Nephron (organoid): ENCODE measurements at regions not wholly inside any gene's neighbourhood (a gene's known extent, or its start where the extent isn't known, plus 50 kb on each side); places are given as distances from the start of the nearest gene placed in this dataset.
"Not testable (repeated sequence)": the region's sequence is repeated elsewhere in the genome, so short reads cannot be mapped to it uniquely, and the experiment has no call there.

ENCODE experiments used
- H3K27ac Mint-ChIP-seq, 3 experiments: 2 replicates each; pipeline ENCODE4 v1.8.0; 2020; ENCODE audit warnings: mixed read lengths in 3 of 3, mild to moderate bottlenecking in 2 of 3, moderate library complexity in 1 of 3
- H3K27me3 Mint-ChIP-seq: 2 replicates; pipeline ENCODE4 v1.8.0; 2021; ENCODE audit warnings: low read depth, mild to moderate bottlenecking, moderate library complexity, mixed read lengths
- H3K36me3 Mint-ChIP-seq: 2 replicates; pipeline ENCODE4 v1.8.0; 2020; ENCODE audit warnings: low read depth, mixed read lengths
- H3K4me1 Mint-ChIP-seq: 2 replicates; pipeline ENCODE4 v1.8.0; 2020; ENCODE audit warnings: mixed read lengths
- H3K4me3 Mint-ChIP-seq, 3 experiments: 2 replicates each; pipeline ENCODE4 v1.8.0; 2020; ENCODE audit warnings: mild to moderate bottlenecking in 3 of 3, mixed read lengths in 3 of 3, moderate library complexity in 2 of 3
- H3K9me3 Mint-ChIP-seq: 2 replicates; pipeline ENCODE4 v1.8.0; 2020; ENCODE audit warnings: mixed read lengths
- TF ChIP-seq, protein P1 (sequence below), 3 experiments: fragments of 200-600 bp; sonication (generic); IDR thresholded peaks; one replicate each; pipeline ENCODE4 v1.5.0; 2021; ENCODE audit warnings: antibody characterized with exemption in 3 of 3; ENCODE audit not compliant: unreplicated experiment in 3 of 3

DNA sequence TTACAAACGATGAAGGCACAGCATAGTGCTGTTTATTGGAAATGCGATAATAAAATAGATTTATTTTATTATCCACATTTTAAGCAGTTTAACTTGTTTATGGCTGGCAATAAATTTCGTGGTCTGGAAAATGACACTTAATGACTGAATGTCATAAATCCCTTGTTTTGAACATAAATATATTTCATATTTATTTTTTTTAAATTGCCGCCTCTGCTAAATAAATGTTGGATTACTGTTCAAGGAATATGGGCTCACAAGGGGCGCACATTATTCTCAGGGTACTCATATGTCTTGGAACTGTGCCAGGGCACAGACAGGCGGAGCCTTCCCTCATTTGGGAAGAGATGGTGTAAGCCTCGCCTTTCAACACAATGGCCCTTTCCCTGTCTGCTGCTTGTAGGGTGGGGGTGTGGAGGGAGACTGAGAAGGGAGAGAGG, 134.3 kb downstream of the PXDC1 start:
- Mint-ChIP-seq H3K4me3 (no peak overlapping the region), H3K9me3 (no peaks in the 10 kb centered on the region), H3K36me3 (peaks cover 3% of the 10 kb centered on the region), H3K4me1 (peaks cover 9% of the 10 kb centered on the region), H3K27ac (no peak overlapping the region), H3K27me3 (peaks cover 16% of the 10 kb centered on the region)
- TF ChIP-seq, protein P1, sequence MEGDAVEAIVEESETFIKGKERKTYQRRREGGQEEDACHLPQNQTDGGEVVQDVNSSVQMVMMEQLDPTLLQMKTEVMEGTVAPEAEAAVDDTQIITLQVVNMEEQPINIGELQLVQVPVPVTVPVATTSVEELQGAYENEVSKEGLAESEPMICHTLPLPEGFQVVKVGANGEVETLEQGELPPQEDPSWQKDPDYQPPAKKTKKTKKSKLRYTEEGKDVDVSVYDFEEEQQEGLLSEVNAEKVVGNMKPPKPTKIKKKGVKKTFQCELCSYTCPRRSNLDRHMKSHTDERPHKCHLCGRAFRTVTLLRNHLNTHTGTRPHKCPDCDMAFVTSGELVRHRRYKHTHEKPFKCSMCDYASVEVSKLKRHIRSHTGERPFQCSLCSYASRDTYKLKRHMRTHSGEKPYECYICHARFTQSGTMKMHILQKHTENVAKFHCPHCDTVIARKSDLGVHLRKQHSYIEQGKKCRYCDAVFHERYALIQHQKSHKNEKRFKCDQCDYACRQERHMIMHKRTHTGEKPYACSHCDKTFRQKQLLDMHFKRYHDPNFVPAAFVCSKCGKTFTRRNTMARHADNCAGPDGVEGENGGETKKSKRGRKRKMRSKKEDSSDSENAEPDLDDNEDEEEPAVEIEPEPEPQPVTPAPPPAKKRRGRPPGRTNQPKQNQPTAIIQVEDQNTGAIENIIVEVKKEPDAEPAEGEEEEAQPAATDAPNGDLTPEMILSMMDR (IDR thresholded peaks at IDR 0.05; ENCODE audit: unreplicated experiment in 3 of 3) = no peak

DNA sequence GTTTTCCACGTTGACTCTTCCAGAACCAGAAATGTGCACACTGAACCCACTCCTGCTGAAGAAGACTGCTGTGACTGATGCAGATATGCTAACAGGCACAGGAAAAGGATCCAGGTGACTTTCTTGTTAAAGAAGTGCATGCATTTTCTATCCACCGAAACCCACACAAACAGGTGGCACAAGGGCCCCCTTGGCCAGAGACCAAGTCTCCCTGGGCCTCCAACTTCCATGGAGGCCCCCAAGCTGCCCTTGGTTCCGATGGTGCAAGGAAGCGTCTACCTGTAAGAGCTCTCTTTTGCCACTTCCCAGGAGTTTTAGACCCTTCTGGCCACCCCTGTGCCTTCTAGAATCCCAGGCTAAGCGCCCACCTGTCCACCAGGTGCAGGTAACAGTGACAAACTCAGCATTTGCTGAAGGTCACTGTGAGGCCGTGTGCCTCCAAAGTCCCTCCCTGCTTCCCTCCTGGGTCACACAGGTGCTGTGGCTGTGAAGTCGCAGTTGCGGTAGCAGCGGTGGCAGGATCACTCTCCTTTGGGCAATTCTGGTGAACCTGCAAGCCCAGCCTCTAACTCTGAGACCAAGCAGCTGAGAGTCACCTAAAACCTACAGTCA, 134.8 kb downstream of the PXDC1 start:
- no peaks in the 10 kb centered on the region for H3K9me3 Mint-ChIP-seq
- peaks cover 13% of the 10 kb centered on the region for H3K4me1 Mint-ChIP-seq
- H3K27me3 Mint-ChIP-seq = peaks cover 20% of the 10 kb centered on the region
- TF ChIP-seq, protein P1 (IDR thresholded peaks at IDR 0.05; ENCODE audit: unreplicated experiment in 3 of 3) = no peak
- H3K36me3 Mint-ChIP-seq = peaks cover 3% of the 10 kb centered on the region
- H3K4me3 Mint-ChIP-seq = no peak overlapping the region
- H3K27ac Mint-ChIP-seq = no peak overlapping the region

DNA sequence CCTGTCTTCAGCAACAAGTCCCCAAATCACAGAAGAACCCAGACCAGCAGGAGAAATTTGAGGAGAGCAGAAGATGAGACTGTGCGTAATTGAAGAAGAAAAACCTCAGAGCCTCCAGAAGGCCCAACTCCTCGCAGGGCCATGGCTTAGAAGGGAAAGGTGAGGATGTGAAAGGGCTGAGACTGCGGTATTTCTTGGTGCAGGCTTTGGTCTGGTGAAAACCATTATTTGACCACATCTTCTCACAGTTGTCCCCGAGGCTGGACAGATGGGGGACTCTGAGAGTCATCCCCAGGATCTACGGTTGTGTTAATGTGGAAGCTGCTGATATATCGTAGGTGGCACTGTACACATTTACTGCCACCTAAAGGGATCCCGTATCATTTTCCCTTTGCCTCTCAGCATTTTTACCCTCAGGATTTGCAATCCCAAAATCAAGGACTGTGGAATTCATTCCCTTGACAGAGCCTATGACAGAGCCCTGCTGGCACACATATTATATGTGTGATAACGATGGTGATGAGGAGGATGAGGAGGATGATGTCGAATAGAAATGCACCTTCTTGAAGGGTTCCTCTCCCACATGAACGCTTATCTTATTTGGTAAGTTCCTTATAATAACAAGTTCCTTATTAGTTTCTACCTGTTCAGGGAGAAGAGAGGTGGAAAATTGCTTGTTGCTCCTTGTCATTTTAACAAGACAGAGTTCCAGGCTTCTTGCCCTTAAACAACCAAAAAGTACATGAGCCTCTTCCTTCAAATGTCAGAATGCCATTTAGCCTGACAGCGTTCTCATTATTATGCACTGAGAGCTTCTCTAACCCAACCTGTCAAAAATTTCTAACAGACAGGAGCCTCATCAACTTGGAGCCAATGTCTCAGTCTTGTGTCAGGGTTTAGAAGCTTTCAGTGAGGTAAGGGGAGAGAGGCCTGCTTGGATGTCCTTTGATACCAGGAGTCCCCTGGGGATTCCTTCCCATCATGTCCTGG, 135.8 kb downstream of the PXDC1 start:
- TF ChIP-seq, protein P1 (IDR thresholded peaks at IDR 0.05; ENCODE audit: unreplicated experiment in 3 of 3) = no peak
- Mint-ChIP-seq H3K4me1 (peaks cover 22% of the 10 kb centered on the region), H3K27me3 (peaks cover 25% of the 10 kb centered on the region), H3K9me3 (no peaks in the 10 kb centered on the region), H3K4me3 (no peak overlapping the region), H3K36me3 (no peaks in the 10 kb centered on the region), H3K27ac (no peak overlapping the region)

DNA sequence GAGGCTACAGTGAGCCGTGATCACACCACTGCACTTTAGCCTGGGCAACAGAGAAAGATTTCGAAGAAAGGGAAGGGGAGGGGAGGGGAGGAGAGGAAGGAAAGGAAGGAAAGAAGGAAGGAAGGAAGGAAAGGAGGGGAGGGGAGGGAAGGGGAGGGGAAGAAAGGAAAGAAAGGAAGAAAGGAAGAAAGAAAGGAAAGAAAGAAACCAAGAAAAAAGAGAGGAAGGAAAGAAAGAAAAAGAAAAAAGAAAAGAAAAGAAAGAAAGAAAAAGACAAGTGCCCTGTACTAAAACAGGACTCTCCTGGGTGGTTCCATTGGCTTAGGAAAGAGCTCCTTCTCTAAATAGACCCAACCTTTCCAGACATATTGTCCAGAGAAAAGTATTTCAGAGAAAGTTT, 136.6 kb downstream of the PXDC1 start:
- H3K27ac Mint-ChIP-seq = no peak overlapping the region
- H3K27me3 Mint-ChIP-seq = peaks cover 27% of the 10 kb centered on the region
- H3K4me3 Mint-ChIP-seq = no peak overlapping the region
- H3K36me3 Mint-ChIP-seq = no peaks in the 10 kb centered on the region
- TF ChIP-seq, protein P1 (IDR thresholded peaks at IDR 0.05; ENCODE audit: unreplicated experiment in 3 of 3) = no peak
- peaks cover 30% of the 10 kb centered on the region for H3K4me1 Mint-ChIP-seq
- no peaks in the 10 kb centered on the region for H3K9me3 Mint-ChIP-seq

DNA sequence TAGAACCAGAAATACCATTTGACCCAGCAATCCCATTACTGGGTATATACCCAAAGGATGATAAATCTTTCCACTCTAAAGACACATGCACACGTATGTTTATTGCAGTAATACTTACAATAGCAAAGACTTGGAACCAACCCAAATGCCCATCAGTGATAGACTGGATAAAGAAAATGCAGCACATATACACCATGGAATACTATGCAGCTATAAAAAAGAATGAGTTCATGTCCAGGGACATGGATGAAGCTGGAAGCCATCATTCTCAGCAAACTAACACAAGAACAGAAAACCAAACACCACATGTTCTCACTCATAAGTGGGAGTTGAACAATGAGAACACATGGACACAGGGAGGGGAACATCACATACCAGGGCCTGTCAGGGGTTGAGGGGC, 137.9 kb downstream of the PXDC1 start:
- not testable (repeated sequence) for H3K36me3 Mint-ChIP-seq, H3K27ac Mint-ChIP-seq, H3K9me3 Mint-ChIP-seq, H3K4me3 Mint-ChIP-seq
- H3K27me3 Mint-ChIP-seq = peaks cover 23% of the 10 kb centered on the region
- H3K4me1 Mint-ChIP-seq = peaks cover 40% of the 10 kb centered on the region

DNA sequence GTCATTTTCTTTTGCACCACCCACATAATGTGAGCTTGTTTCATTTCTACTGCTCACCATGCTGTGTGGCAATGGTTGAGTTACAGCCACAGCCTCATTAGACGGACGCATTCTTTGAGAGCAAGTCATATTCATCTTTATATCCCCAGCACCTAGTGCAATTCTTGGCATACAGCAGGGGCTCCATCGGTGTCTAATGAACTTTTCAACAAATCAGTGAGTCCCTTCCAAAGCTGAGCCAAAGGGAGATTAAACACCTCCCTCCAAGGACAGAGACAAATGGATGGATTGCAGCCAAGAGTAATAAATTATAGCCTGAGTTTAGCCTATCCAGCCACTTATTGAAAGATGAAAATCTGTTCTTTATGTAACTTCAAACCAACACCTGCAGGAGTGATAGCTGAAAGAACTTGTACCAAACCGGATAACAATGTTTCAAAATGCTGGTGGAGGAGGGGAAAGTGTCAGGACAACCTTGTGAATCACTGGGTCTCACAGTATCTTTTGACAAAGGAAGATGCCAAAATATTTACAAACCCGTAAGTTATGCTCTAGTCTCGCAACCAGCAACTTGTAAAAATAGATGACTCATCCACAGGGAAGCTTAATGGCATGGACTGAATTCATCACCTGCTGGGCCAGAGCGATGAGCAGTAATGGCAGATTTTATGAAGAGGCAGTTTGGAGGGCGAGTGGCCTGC, 139.0 kb downstream of the PXDC1 start:
- peak overlapping the region in 1 of 3 experiments; percentile 33 for H3K4me3 Mint-ChIP-seq
- H3K4me1 Mint-ChIP-seq = peaks cover 51% of the 10 kb centered on the region
- H3K36me3 Mint-ChIP-seq = no peaks in the 10 kb centered on the region
- H3K9me3 Mint-ChIP-seq = no peaks in the 10 kb centered on the region
- TF ChIP-seq, protein P1 (IDR thresholded peaks at IDR 0.05; ENCODE audit: unreplicated experiment in 3 of 3) = no peak
- H3K27me3 Mint-ChIP-seq = peaks cover 24% of the 10 kb centered on the region
- peak overlapping the region in 1 of 3 experiments; percentile 15 for H3K27ac Mint-ChIP-seq
